WERI-Rb-1 (cell line): ENCODE measurements at regions not wholly inside any gene's neighbourhood (a gene's known extent, or its start where the extent isn't known, plus 50 kb on each side); places are given as distances from the start of the nearest gene placed in this dataset.

Experiments used
- DNase-seq: peaks from one replicate; pipeline ENCODE4 v3.0.0-alpha.2; 2020
- H3K27ac ChIP-seq: fragments of 250-450 bp; sonication (Bioruptor Pico); 2 replicates; pipeline ENCODE4 v1.5.1; 2020; ENCODE audit warnings: mild to moderate bottlenecking, moderate library complexity
- H3K27me3 ChIP-seq: fragments of 250-450 bp; sonication (Bioruptor Pico); 2 replicates; pipeline ENCODE4 v1.5.1; 2021; ENCODE audit warnings: mild to moderate bottlenecking, low read depth, moderate library complexity; ENCODE audit not compliant: insufficient read depth, severe bottlenecking
- H3K36me3 ChIP-seq: fragments of 250-450 bp; sonication (Bioruptor Pico); 2 replicates; pipeline ENCODE4 v1.5.1; 2020; ENCODE audit warnings: mild to moderate bottlenecking, moderate library complexity
- H3K4me3 ChIP-seq: 2 replicates; pipeline ENCODE4 v1.5.1; 2011; ENCODE audit warnings: low read depth, mild to moderate bottlenecking, control low read depth, low read length
- H3K9me3 ChIP-seq: fragments of 250-450 bp; sonication (Bioruptor Pico); 2 replicates; pipeline ENCODE4 v1.5.1; 2021; ENCODE audit warnings: mild to moderate bottlenecking, moderate library complexity; ENCODE audit not compliant: severe bottlenecking
- CTCF ChIP-seq: IDR thresholded peaks from 2 replicates; pipeline ENCODE4 v1.5.1; 2011; ENCODE audit warnings: low read depth, mild to moderate bottlenecking, control low read depth, inconsistent platforms, low read length

GRCh38 chr15:95352631-95353187 lies 977.8 kb upstream of the NR2F2 start:
- DNase-seq, result no peak
- Histone ChIP-seq H3K27me3 (peaks cover 15% of the 10 kb centered on the region), H3K9me3 (no peaks in the 10 kb centered on the region), H3K4me3 (no peak overlapping the region), H3K27ac (no peak overlapping the region), H3K36me3 (no peaks in the 10 kb centered on the region)
- TF ChIP-seq CTCF, result no peak

GRCh38 chr15:95353512-95353911 lies 977.0 kb upstream of the NR2F2 start:
- no peak overlapping the region for H3K4me3 ChIP-seq
- no peaks in the 10 kb centered on the region for H3K36me3 ChIP-seq
- peaks cover 15% of the 10 kb centered on the region for H3K27me3 ChIP-seq
- no peaks in the 10 kb centered on the region for H3K9me3 ChIP-seq
- TF ChIP-seq CTCF, result no peak
- H3K27ac ChIP-seq, result no peak overlapping the region
- DNase-seq, result no peak

GRCh38 chr15:95359966-95360365 lies 970.5 kb upstream of the NR2F2 start:
- Histone ChIP-seq H3K27me3 (no peaks in the 10 kb centered on the region), H3K4me3 (no peak overlapping the region), H3K36me3 (no peaks in the 10 kb centered on the region), H3K27ac (no peak overlapping the region), H3K9me3 (no peaks in the 10 kb centered on the region)
- no peak for TF ChIP-seq CTCF
- no peak for DNase-seq

- no peak for DNase-seq
- no peaks in the 10 kb centered on the region for H3K9me3 ChIP-seq
- no peaks in the 10 kb centered on the region for H3K36me3 ChIP-seq
- no peak overlapping the region for H3K27ac ChIP-seq
- no peak overlapping the region for H3K4me3 ChIP-seq
- no peaks in the 10 kb centered on the region for H3K27me3 ChIP-seq
- no peak for TF ChIP-seq CTCF
Measured at GRCh38 chr15:95362306-95362705, 968.2 kb upstream of the NR2F2 start.

- Histone ChIP-seq H3K27ac (no peak overlapping the region), H3K27me3 (no peaks in the 10 kb centered on the region), H3K9me3 (no peaks in the 10 kb centered on the region), H3K4me3 (no peak overlapping the region), H3K36me3 (no peaks in the 10 kb centered on the region)
- DNase-seq, result no peak
- no peak for TF ChIP-seq CTCF
Measured at GRCh38 chr15:95363646-95364045, 966.9 kb upstream of the NR2F2 start.

- Histone ChIP-seq H3K27me3 (no peaks in the 10 kb centered on the region), H3K9me3 (no peaks in the 10 kb centered on the region), H3K4me3 (no peak overlapping the region), H3K36me3 (no peaks in the 10 kb centered on the region), H3K27ac (no peak overlapping the region)
- no peak for DNase-seq
- TF ChIP-seq CTCF, result no peak
Measured at GRCh38 chr15:95365511-95366107, 964.9 kb upstream of the NR2F2 start.
